ENCODE measurements at regions not wholly inside any gene's neighbourhood (a gene's known extent, or its start where the extent isn't known, plus 50 kb on each side); places are given as distances from the start of the nearest gene placed in this dataset.

DNA sequence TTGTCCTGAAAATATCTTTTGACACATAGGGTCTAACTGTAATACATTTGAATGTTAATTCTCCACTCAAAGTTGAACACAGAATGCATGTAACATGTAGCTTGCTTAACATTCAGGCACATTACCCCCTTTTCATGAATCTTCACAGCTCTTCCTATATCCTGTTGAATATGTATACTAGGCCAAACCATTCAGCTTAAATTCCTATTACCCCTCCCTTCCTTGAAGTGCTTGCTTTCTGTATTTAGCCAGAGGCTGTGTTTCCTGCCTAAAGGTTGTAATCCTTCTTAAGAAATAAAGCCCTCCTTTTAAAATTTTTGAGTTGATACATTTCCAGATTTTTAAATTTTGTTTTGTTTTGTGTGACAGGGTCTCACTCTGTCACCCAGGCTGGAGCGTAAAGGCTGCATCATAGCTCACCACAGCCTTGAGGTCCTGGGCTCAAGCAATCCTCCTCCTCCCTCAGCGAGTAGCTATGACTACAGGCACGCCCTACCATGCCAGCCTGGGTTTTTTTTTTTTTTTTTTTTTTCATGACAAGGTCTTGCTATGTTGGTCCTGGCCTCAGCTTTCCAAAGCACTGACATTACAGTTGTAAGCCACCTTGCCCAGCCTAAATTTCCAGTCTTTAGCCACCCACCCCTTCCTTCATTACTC lies 357.6 kb downstream of the DSC3 start:
- Histone ChIP-seq H3K36me3 (ENCODE audit: control insufficient read depth in 2 of 2, extremely low read depth in 1 of 2, insufficient read depth in 2 of 2, low read length in 2 of 2) (no peaks in the 10 kb centered on the region), H3K9ac (ENCODE audit: control insufficient read depth, extremely low read depth, insufficient read depth, low read length) (no peak overlapping the region), H3K27ac (ENCODE audit: control insufficient read depth, insufficient read depth, low read length) (no peak overlapping the region), H3K4me2 (ENCODE audit: control insufficient read depth, extremely low read depth, insufficient read depth, low read depth, low read length) (no peak overlapping the region), H2AFZ (ENCODE audit: control insufficient read depth, low read length) (no peak overlapping the region), H3K9me1 (ENCODE audit: control insufficient read depth, extremely low read depth, insufficient read depth, low read length) (no peaks in the 10 kb centered on the region), H3K4me3 (ENCODE audit: control insufficient read depth in 2 of 3, extremely low read depth in 1 of 3, insufficient read depth in 2 of 3, low read depth in 1 of 3, low read length in 3 of 3) (no peak overlapping the region), H3K9me3 (ENCODE audit: control insufficient read depth, low read depth, low read length) (no peaks in the 10 kb centered on the region), H4K20me1 (ENCODE audit: control insufficient read depth, extremely low read depth, insufficient read depth, low read length) (no peaks in the 10 kb centered on the region), H3K4me1 (ENCODE audit: control insufficient read depth, extremely low read depth, insufficient read depth, low read length) (no peaks in the 10 kb centered on the region), H3K27me3 (ENCODE audit: control insufficient read depth, extremely low read depth, insufficient read depth, low read length) (no peaks in the 10 kb centered on the region), H3K79me2 (ENCODE audit: control insufficient read depth, insufficient read depth, low read length) (no peaks in the 10 kb centered on the region)
- DNase-seq (ENCODE audit: low read depth, low spot score) (no peak), FAIRE-seq (no peak)
- dilution Hi-C loops (cut with MboI; ENCODE audit: extremely low pct_ligation_motif_present, low sequenced_read_pairs) = no loop called here
- TF ChIP-seq, protein P1, sequence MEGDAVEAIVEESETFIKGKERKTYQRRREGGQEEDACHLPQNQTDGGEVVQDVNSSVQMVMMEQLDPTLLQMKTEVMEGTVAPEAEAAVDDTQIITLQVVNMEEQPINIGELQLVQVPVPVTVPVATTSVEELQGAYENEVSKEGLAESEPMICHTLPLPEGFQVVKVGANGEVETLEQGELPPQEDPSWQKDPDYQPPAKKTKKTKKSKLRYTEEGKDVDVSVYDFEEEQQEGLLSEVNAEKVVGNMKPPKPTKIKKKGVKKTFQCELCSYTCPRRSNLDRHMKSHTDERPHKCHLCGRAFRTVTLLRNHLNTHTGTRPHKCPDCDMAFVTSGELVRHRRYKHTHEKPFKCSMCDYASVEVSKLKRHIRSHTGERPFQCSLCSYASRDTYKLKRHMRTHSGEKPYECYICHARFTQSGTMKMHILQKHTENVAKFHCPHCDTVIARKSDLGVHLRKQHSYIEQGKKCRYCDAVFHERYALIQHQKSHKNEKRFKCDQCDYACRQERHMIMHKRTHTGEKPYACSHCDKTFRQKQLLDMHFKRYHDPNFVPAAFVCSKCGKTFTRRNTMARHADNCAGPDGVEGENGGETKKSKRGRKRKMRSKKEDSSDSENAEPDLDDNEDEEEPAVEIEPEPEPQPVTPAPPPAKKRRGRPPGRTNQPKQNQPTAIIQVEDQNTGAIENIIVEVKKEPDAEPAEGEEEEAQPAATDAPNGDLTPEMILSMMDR (optimal IDR thresholded peaks at IDR 0.05 in 1 of 3, IDR thresholded peaks at IDR 0.05 in 1 of 3, conservative IDR thresholded peaks at IDR 0.05 in 1 of 3; ENCODE audit: extremely low read depth in 1 of 3, insufficient read depth in 2 of 3, low read length in 3 of 3) = no peak
- TF ChIP-seq EZH2 (IDR thresholded peaks at IDR 0.05; ENCODE audit: low read length) = no peak

DNA sequence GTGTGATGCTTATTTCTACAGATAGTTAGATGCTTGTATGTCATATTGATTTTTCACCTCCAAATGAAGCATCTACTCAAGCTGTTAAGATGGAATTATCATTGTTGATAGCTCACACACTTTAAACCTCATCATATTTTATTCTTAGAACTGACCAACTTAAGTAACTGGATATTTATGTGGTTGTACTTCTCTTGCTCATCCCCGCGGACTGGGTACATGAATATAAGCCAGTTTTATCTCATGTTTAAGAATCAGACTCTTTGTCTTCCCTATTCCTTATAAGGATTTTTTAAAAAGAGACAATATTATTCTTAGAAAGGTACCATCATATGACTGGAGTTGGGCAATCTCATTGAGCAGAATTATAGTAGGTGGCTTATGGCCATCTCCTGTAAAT lies 358.7 kb downstream of the DSC3 start:
- Histone ChIP-seq H3K9me1 (ENCODE audit: control insufficient read depth, extremely low read depth, insufficient read depth, low read length) (no peaks in the 10 kb centered on the region), H4K20me1 (ENCODE audit: control insufficient read depth, extremely low read depth, insufficient read depth, low read length) (no peaks in the 10 kb centered on the region), H3K9me3 (ENCODE audit: control insufficient read depth, low read depth, low read length) (no peaks in the 10 kb centered on the region), H3K4me3 (ENCODE audit: control insufficient read depth in 2 of 3, extremely low read depth in 1 of 3, insufficient read depth in 2 of 3, low read depth in 1 of 3, low read length in 3 of 3) (no peak overlapping the region), H3K36me3 (ENCODE audit: control insufficient read depth in 2 of 2, extremely low read depth in 1 of 2, insufficient read depth in 2 of 2, low read length in 2 of 2) (no peaks in the 10 kb centered on the region), H3K9ac (ENCODE audit: control insufficient read depth, extremely low read depth, insufficient read depth, low read length) (no peak overlapping the region), H3K4me1 (ENCODE audit: control insufficient read depth, extremely low read depth, insufficient read depth, low read length) (no peaks in the 10 kb centered on the region), H3K27me3 (ENCODE audit: control insufficient read depth, extremely low read depth, insufficient read depth, low read length) (no peaks in the 10 kb centered on the region), H3K4me2 (ENCODE audit: control insufficient read depth, extremely low read depth, insufficient read depth, low read depth, low read length) (no peak overlapping the region), H3K79me2 (ENCODE audit: control insufficient read depth, insufficient read depth, low read length) (no peaks in the 10 kb centered on the region), H3K27ac (ENCODE audit: control insufficient read depth, insufficient read depth, low read length) (no peak overlapping the region), H2AFZ (ENCODE audit: control insufficient read depth, low read length) (no peak overlapping the region)
- DNase-seq (ENCODE audit: low read depth, low spot score) = no peak
- FAIRE-seq = no peak
- no peak for TF ChIP-seq EZH2 (IDR thresholded peaks at IDR 0.05; ENCODE audit: low read length)
- TF ChIP-seq, protein P1 (optimal IDR thresholded peaks at IDR 0.05 in 1 of 3, IDR thresholded peaks at IDR 0.05 in 1 of 3, conservative IDR thresholded peaks at IDR 0.05 in 1 of 3; ENCODE audit: extremely low read depth in 1 of 3, insufficient read depth in 2 of 3, low read length in 3 of 3) = no peak
- dilution Hi-C loops (cut with MboI; ENCODE audit: extremely low pct_ligation_motif_present, low sequenced_read_pairs) = no loop called here

All from keratinocyte (primary cell).